HepG2 (cell line): ENCODE measurements at regions not wholly inside any gene's neighbourhood (a gene's known extent, or its start where the extent isn't known, plus 50 kb on each side); places are given as distances from the start of the nearest gene placed in this dataset.

ENCODE experiments used
- ATAC-seq: fragments of 200-7000 bp; cut with Tn5 transposase; 3 replicates; pipeline ENCODE4 v1.9.1; 2020; ENCODE audit warnings: mild to moderate bottlenecking, moderate library complexity
- BruUV-seq: library from RNA; stranded (reverse); fragments of 400-500 nt; replicated peaks from 2 replicates; lab custom pipeline; 2021; lab: Mats Ljungman, UMichigan
- CTCF ChIA-PET: fragments of 300-600 bp; formaldehyde crosslinking; extraction: SDS; loops from one replicate; lab custom pipeline; 2021; ENCODE audit warnings: low total read pairs, inconsistent platforms, low intra/inter-chr PET ratio; lab: Yijun Ruan, JAX
- POLR2A ChIA-PET: fragments of 350-600 bp; sonication (Branson Sonifier 250); formaldehyde crosslinking; loops from one replicate; lab custom pipeline; 2020; ENCODE audit warnings: antibody characterized with exemption, inconsistent platforms; lab: Yijun Ruan, JAX
- DNase-seq: peaks from one replicate; pipeline ENCODE4 v3.0.0-alpha.2; 2015; ENCODE audit warnings: low spot score
- FAIRE-seq: peaks from 3 replicates; lab custom pipeline; 2011; peaks lifted over from hg19 to GRCh38; lab: Jason Lieb, UNC
- H2AFZ ChIP-seq: one replicate; pipeline ENCODE4 v1.6.1; 2011; ENCODE audit warnings: low read length, inconsistent platforms
- H3K27ac ChIP-seq: fragments of 300-600 bp; 3 replicates; pipeline ENCODE4 v1.8.0; 2011; ENCODE audit warnings: mixed run types, mild to moderate bottlenecking, mixed read lengths, low read length, inconsistent platforms; ENCODE audit not compliant: insufficient read depth; ENCODE audit errors: extremely low read length
- H3K27me3 ChIP-seq, 2 experiments: fragments of 200-600 bp in 1 of 2; 2 replicates in 1 of 2; 3 replicates in 1 of 2; pipeline versions ENCODE4 v1.6.0 to v1.8.0; 2011; ENCODE audit warnings: low read length in 2 of 2, mild to moderate bottlenecking in 2 of 2, moderate library complexity in 2 of 2, inconsistent platforms in 1 of 2; ENCODE audit not compliant: insufficient read depth in 2 of 2, control insufficient read depth in 1 of 2
- H3K36me3 ChIP-seq, 2 experiments: fragments of 200-600 bp in 1 of 2; replicated peaks in 1 of 2; 2 replicates in 1 of 2; 3 replicates in 1 of 2; pipeline versions ENCODE4 v1.5.1 to v1.8.0; 2011; ENCODE audit warnings: low read length in 2 of 2, inconsistent platforms in 1 of 2; ENCODE audit not compliant: insufficient read depth in 2 of 2, control insufficient read depth in 1 of 2
- H3K4me1 ChIP-seq: 2 replicates; pipeline ENCODE4 v1.5.1; 2012; ENCODE audit warnings: low read length, inconsistent platforms; ENCODE audit not compliant: insufficient read depth
- H3K4me2 ChIP-seq: 2 replicates; pipeline ENCODE4 v1.6.0; 2011; ENCODE audit warnings: low read depth, low read length, inconsistent platforms
- H3K4me3 ChIP-seq, 3 experiments: fragments of 200-600 bp in 1 of 3; sonication (generic), shearing (Covaris generic) in 1 of 3; replicated peaks in 1 of 3; 2 replicates each; pipeline ENCODE4 v1.5.1; 2011 to 2016; ENCODE audit warnings: low read length in 3 of 3, inconsistent platforms in 2 of 3, low read depth in 2 of 3, mild to moderate bottlenecking in 2 of 3, control low read depth in 1 of 3, mixed read lengths in 1 of 3; ENCODE audit not compliant: insufficient read depth in 1 of 3
- H3K79me2 ChIP-seq: one replicate; pipeline ENCODE4 v1.6.1; 2011; ENCODE audit warnings: low read length, inconsistent platforms; ENCODE audit not compliant: insufficient read depth
- H3K9ac ChIP-seq: 2 replicates; pipeline ENCODE4 v1.6.0; 2011; ENCODE audit warnings: mild to moderate bottlenecking, low read depth, low read length, inconsistent platforms; ENCODE audit not compliant: insufficient read depth
- H3K9me3 ChIP-seq: 2 replicates; pipeline ENCODE4 v1.5.1; 2012; ENCODE audit warnings: mild to moderate bottlenecking, low read length
- H4K20me1 ChIP-seq: 2 replicates; pipeline ENCODE4 v1.6.0; 2011; ENCODE audit warnings: inconsistent platforms, mild to moderate bottlenecking, low read length, moderate library complexity; ENCODE audit not compliant: insufficient read depth
- BHLHE40 ChIP-seq: IDR thresholded peaks from 2 replicates; pipeline ENCODE4 v1.6.1; 2011; ENCODE audit warnings: low read length, improper control_type of control experiment
- CEBPZ ChIP-seq: IDR thresholded peaks from 2 replicates; pipeline ENCODE4 v1.6.1; 2012; ENCODE audit warnings: low read length, improper control_type of control experiment
- FOXK1 ChIP-seq: sonication (generic); formaldehyde crosslinking; IDR thresholded peaks from 2 replicates; pipeline ENCODE4 v1.4.0; 2020; ENCODE audit warnings: low read depth, missing genetic modification reagents, borderline replicate concordance
- FOXO4 ChIP-seq: sonication (generic); formaldehyde crosslinking; conservative IDR thresholded peaks from 2 replicates; pipeline ENCODE4 v1.8.1; 2023; ENCODE audit warnings: missing genetic modification reagents
- KLF11 ChIP-seq: IDR thresholded peaks from 2 replicates; pipeline ENCODE4 v1.6.1; 2016; ENCODE audit warnings: missing compliant biosample characterization
- MBNL3 ChIP-seq: fragments of 250-450 bp; sonication (Bioruptor Pico); conservative IDR thresholded peaks from 2 replicates; pipeline ENCODE4 v1.8.0; 2022; ENCODE audit warnings: mild to moderate bottlenecking, inconsistent platforms
- PATZ1 ChIP-seq: sonication (generic); formaldehyde crosslinking; IDR thresholded peaks from 2 replicates; pipeline ENCODE4 v1.4.0; 2020; ENCODE audit warnings: missing genetic modification reagents
- PHF5A ChIP-seq: IDR thresholded peaks from one replicate; pipeline ENCODE4 v1.6.1; 2018; ENCODE audit warnings: low read depth, missing genetic modification reagents; ENCODE audit not compliant: unreplicated experiment
- RARG ChIP-seq: sonication (generic); formaldehyde crosslinking; IDR thresholded peaks from 2 replicates; pipeline ENCODE4 v1.4.0; 2020; ENCODE audit warnings: low read depth, mild to moderate bottlenecking, missing genetic modification reagents
- SALL2 ChIP-seq: sonication (generic); formaldehyde crosslinking; IDR thresholded peaks from 2 replicates; pipeline ENCODE4 v1.8.1; 2023; ENCODE audit warnings: mild to moderate bottlenecking, missing genetic modification reagents, inconsistent platforms
- SMC3 ChIP-seq: IDR thresholded peaks from 2 replicates; pipeline ENCODE4 v1.6.1; 2011; ENCODE audit warnings: low read length, improper control_type of control experiment
- ZFP62 ChIP-seq: sonication (generic); formaldehyde crosslinking; IDR thresholded peaks from 2 replicates; pipeline ENCODE4 v1.4.0; 2020; ENCODE audit warnings: missing genetic modification reagents
- ZNF121 ChIP-seq: sonication (generic); formaldehyde crosslinking; IDR thresholded peaks from 2 replicates; pipeline ENCODE4 v1.5.0; 2020; ENCODE audit warnings: mild to moderate bottlenecking, missing genetic modification reagents
- ZNF382 ChIP-seq: sonication (generic); formaldehyde crosslinking; IDR thresholded peaks from 2 replicates; pipeline ENCODE4 v1.5.0; 2020; ENCODE audit warnings: missing genetic modification reagents, mild to moderate bottlenecking, borderline replicate concordance
- ZNF432 ChIP-seq: sonication (generic); formaldehyde crosslinking; IDR thresholded peaks from 2 replicates; pipeline ENCODE4 v1.5.0; 2020; ENCODE audit warnings: missing genetic modification reagents, mild to moderate bottlenecking, borderline replicate concordance
- ZNF460 ChIP-seq: sonication (generic); formaldehyde crosslinking; IDR thresholded peaks from 2 replicates; pipeline ENCODE4 v1.5.1; 2020; ENCODE audit warnings: missing genetic modification reagents, mild to moderate bottlenecking, borderline replicate concordance
- WGBS: methylation state at CpG from one replicate; pipeline ENCODE4 v1.1.6; 2017; ENCODE audit warnings: low lambda C conversion rate; 5-methylcytosine and 5-hydroxymethylcytosine counted together
- in situ Hi-C: cut with HindIII; loops from 2 replicates; pipeline ENCODE4 v1.10.0; 2017; ENCODE audit warnings: low pct_unique_long_range_greater_than_20kb; ENCODE audit not compliant: extremely low pct_ligation_motif_present
- intact Hi-C: fragments of 100-400 bp; cut with micrococcal nuclease; formaldehyde crosslinking; loops from one replicate; pipeline ENCODE4 v1.10.0; 2022; ENCODE audit not compliant: unreplicated experiment

- no peak for TF ChIP-seq FOXO4 (CRISPR knock-in tag)
- TF ChIP-seq SALL2 (CRISPR knock-in tag): no peak
- TF ChIP-seq BHLHE40: no peak
- no peak for TF ChIP-seq ZNF460 (CRISPR knock-in tag)
- no peak for TF ChIP-seq ZNF432 (CRISPR knock-in tag)
- TF ChIP-seq RARG (CRISPR knock-in tag): no peak
- no peak for TF ChIP-seq ZNF121 (CRISPR knock-in tag)
- no peak for TF ChIP-seq MBNL3 (CRISPR knock-in tag)
- no peak for TF ChIP-seq FOXK1 (CRISPR knock-in tag)
These were observed 201.7 kb downstream of the TXNL1 start (continued) for GRCh38 chr18:56436651-56437050.

GRCh38 chr18:56433919-56434318, 204.5 kb downstream of the TXNL1 start:
- no peak for ATAC-seq
- H3K4me2 ChIP-seq: no peak overlapping the region
- H3K36me3 ChIP-seq: no peaks in the 10 kb centered on the region
- no TSS peak for BruUV-seq
- no peak for DNase-seq
- H4K20me1 ChIP-seq: no peaks in the 10 kb centered on the region
- FAIRE-seq: no peak
- ChIA-PET CTCF (no interaction called here), POLR2A (no interaction called here)
- no peak overlapping the region for H3K9ac ChIP-seq
- no peaks in the 10 kb centered on the region for H3K79me2 ChIP-seq
- no peak overlapping the region for H3K27ac ChIP-seq
- no peaks in the 10 kb centered on the region; a peak in 1 of 5 replicates for H3K27me3 ChIP-seq
- intact Hi-C loops (no loop called here), in situ Hi-C loops (no loop called here)
- no peak overlapping the region for H3K4me3 ChIP-seq
- no peak for TF ChIP-seq CEBPZ
- TF ChIP-seq PATZ1 (CRISPR knock-in tag): no peak
- TF ChIP-seq ZFP62 (CRISPR knock-in tag): no peak
- no peak for TF ChIP-seq ZNF382 (CRISPR knock-in tag)
- TF ChIP-seq KLF11 (CRISPR knock-in tag): no peak
- no peak for TF ChIP-seq PHF5A (CRISPR knock-in tag)
- TF ChIP-seq SMC3: no peak
- H3K9me3 ChIP-seq: no peaks in the 10 kb centered on the region
- H2AFZ ChIP-seq: no peak overlapping the region
- H3K4me1 ChIP-seq: no peaks in the 10 kb centered on the region
- WGBS: 0% methylated on average over 3 of the region's 3 CpGs
